H1 (cell line): ENCODE measurements at regions not wholly inside any gene's neighbourhood (a gene's known extent, or its start where the extent isn't known, plus 50 kb on each side); places are given as distances from the start of the nearest gene placed in this dataset.

Source experiments
- CTCF ChIA-PET: fragments of 300-600 bp; sonication (Branson Sonifier 250); formaldehyde crosslinking; loops from one replicate; lab custom pipeline; 2021; ENCODE audit not compliant: partially characterized antibody; lab: Charles Lee
- POLR2A ChIA-PET: fragments of 300-600 bp; sonication (Branson Sonifier 250); formaldehyde crosslinking; loops from one replicate; lab custom pipeline; 2021; ENCODE audit warnings: inconsistent platforms; ENCODE audit not compliant: partially characterized antibody; lab: Charles Lee
- DNase-seq, 2 experiments: peaks; one replicate each; pipeline versions ENCODE4 v3.0.0 to v3.0.0-alpha.2; 2010 to 2022; ENCODE audit warnings: low spot score in 2 of 2, low read depth in 1 of 2, mixed read lengths in 1 of 2
- FAIRE-seq: peaks from 2 replicates; lab custom pipeline; 2011; peaks lifted over from hg19 to GRCh38; lab: Jason Lieb, UNC
- H2AFZ ChIP-seq: 2 replicates; pipeline ENCODE4 v1.8.1; 2012; ENCODE audit warnings: low read length, inconsistent platforms
- H2AK5ac ChIP-seq: 2 replicates; pipeline ENCODE4 v1.6.1; 2013; ENCODE audit warnings: low read depth, low read length
- H2BK120ac ChIP-seq: replicated peaks from 2 replicates; pipeline ENCODE3; 2013; ENCODE audit warnings: low read depth, low read length, inconsistent platforms
- H2BK12ac ChIP-seq: 2 replicates; pipeline ENCODE4 v1.6.1; 2013; ENCODE audit warnings: low read depth, low read length
- H2BK15ac ChIP-seq: 2 replicates; pipeline ENCODE4 v1.6.1; 2013; ENCODE audit warnings: low read length
- H2BK20ac ChIP-seq: 2 replicates; pipeline ENCODE4 v1.6.1; 2013; ENCODE audit warnings: low read length
- H2BK5ac ChIP-seq: 2 replicates; pipeline ENCODE4 v1.6.1; 2013; ENCODE audit warnings: low read depth, low read length
- H3K14ac ChIP-seq: 2 replicates; pipeline ENCODE4 v1.6.1; 2013; ENCODE audit warnings: inconsistent platforms; ENCODE audit not compliant: insufficient read length
- H3K18ac ChIP-seq: 2 replicates; pipeline ENCODE4 v1.6.1; 2013; ENCODE audit warnings: low read length; ENCODE audit errors: extremely low read depth
- H3K23ac ChIP-seq: 2 replicates; pipeline ENCODE4 v1.6.1; 2013; ENCODE audit warnings: inconsistent platforms; ENCODE audit not compliant: insufficient read length
- H3K23me2 ChIP-seq: 2 replicates; pipeline ENCODE4 v1.6.1; 2013; ENCODE audit warnings: low read depth, low read length
- H3K27ac ChIP-seq: 2 replicates; pipeline ENCODE4 v1.6.1; 2011; ENCODE audit warnings: low read depth, low read length, inconsistent platforms
- H3K27me3 ChIP-seq, 4 experiments: replicated peaks in 1 of 4; 1 replicate in 1 of 4; 2 replicates in 3 of 4; pipeline versions ENCODE4 v1.6.1 to v1.8.1; 2011 to 2013; ENCODE audit warnings: low read length in 3 of 4, mild to moderate bottlenecking in 3 of 4, inconsistent platforms in 2 of 4, mixed read lengths in 2 of 4, moderate library complexity in 1 of 4; ENCODE audit not compliant: control insufficient read depth in 3 of 4, insufficient read depth in 3 of 4; ENCODE audit errors: extremely low read depth in 1 of 4
- H3K36me3 ChIP-seq, 4 experiments: 2 replicates each; pipeline versions ENCODE4 v1.6.1 to v1.8.1; 2011 to 2013; ENCODE audit warnings: mild to moderate bottlenecking in 4 of 4, low read length in 3 of 4, moderate library complexity in 2 of 4, control low read depth in 1 of 4, inconsistent platforms in 1 of 4; ENCODE audit not compliant: insufficient read depth in 4 of 4, control insufficient read depth in 2 of 4
- H3K4ac ChIP-seq: replicated peaks from 2 replicates; pipeline ENCODE3; 2013; ENCODE audit warnings: low read length, low read depth, mixed read lengths, inconsistent platforms; ENCODE audit not compliant: insufficient read length
- H3K4me1 ChIP-seq, 4 experiments: replicated peaks in 1 of 4; 1 replicate in 1 of 4; 2 replicates in 3 of 4; pipeline versions ENCODE4 v1.6.1 to v1.8.1; 2011 to 2013; ENCODE audit warnings: low read length in 3 of 4, inconsistent platforms in 2 of 4, mixed read lengths in 1 of 4; ENCODE audit not compliant: insufficient read depth in 4 of 4, control insufficient read depth in 3 of 4
- H3K4me2 ChIP-seq, 2 experiments: 2 replicates each; pipeline versions ENCODE4 v1.6.1 to v1.8.1; 2011 to 2013; ENCODE audit warnings: low read depth in 2 of 2, low read length in 2 of 2, control low read depth in 1 of 2, inconsistent platforms in 1 of 2, mild to moderate bottlenecking in 1 of 2; ENCODE audit not compliant: insufficient read depth in 1 of 2
- H3K4me3 ChIP-seq, 4 experiments: fragments of 200-600, 300-600 bp in 1 of 4; sonication (generic), shearing (Covaris generic), sonication (Bioruptor Twin) in 1 of 4; 2 replicates each; pipeline versions ENCODE4 v1.5.1 to v1.8.1; 2011 to 2016; ENCODE audit warnings: low read length in 4 of 4, low read depth in 3 of 4, control low read depth in 2 of 4, inconsistent platforms in 2 of 4, mild to moderate bottlenecking in 2 of 4, mixed read lengths in 1 of 4, moderate library complexity in 1 of 4; ENCODE audit not compliant: insufficient read depth in 2 of 4; ENCODE audit errors: extremely low read depth in 1 of 4
- H3K56ac ChIP-seq: replicated peaks from 2 replicates; pipeline ENCODE3; 2013; ENCODE audit warnings: low read depth, mild to moderate bottlenecking, mixed read lengths, low read length, inconsistent platforms; ENCODE audit not compliant: insufficient read length
- H3K79me1 ChIP-seq: 2 replicates; pipeline ENCODE4 v1.6.1; 2013; ENCODE audit warnings: low read depth, low read length, control low read depth
- H3K79me2 ChIP-seq, 2 experiments: 2 replicates each; pipeline versions ENCODE4 v1.6.1 to v1.8.1; 2012 to 2013; ENCODE audit warnings: low read length in 2 of 2, mild to moderate bottlenecking in 2 of 2, inconsistent platforms in 1 of 2; ENCODE audit not compliant: insufficient read depth in 2 of 2, control insufficient read depth in 1 of 2
- H3K9ac ChIP-seq, 4 experiments: replicated peaks in 1 of 4; 1 replicate in 1 of 4; 2 replicates in 3 of 4; pipeline versions ENCODE4 v1.6.1 to v1.8.1; 2011 to 2013; ENCODE audit warnings: low read depth in 3 of 4, low read length in 3 of 4, control low read depth in 2 of 4, mild to moderate bottlenecking in 2 of 4, moderate library complexity in 2 of 4, inconsistent platforms in 1 of 4; ENCODE audit errors: extremely low read depth in 1 of 4
- H3K9me3 ChIP-seq, 2 experiments: 2 replicates each; pipeline versions ENCODE4 v1.6.1 to v1.8.1; 2012 to 2013; ENCODE audit warnings: mild to moderate bottlenecking in 2 of 2, moderate library complexity in 2 of 2, control low read depth in 1 of 2, inconsistent platforms in 1 of 2, low read depth in 1 of 2, low read length in 1 of 2, mixed read lengths in 1 of 2; ENCODE audit not compliant: insufficient read depth in 2 of 2
- H4K20me1 ChIP-seq, 2 experiments: replicated peaks in 1 of 2; 2 replicates each; pipeline versions ENCODE3 to v1.8.1; 2011 to 2013; ENCODE audit warnings: inconsistent platforms in 2 of 2, low read length in 2 of 2, mild to moderate bottlenecking in 1 of 2; ENCODE audit not compliant: insufficient read depth in 2 of 2, control insufficient read depth in 1 of 2
- H4K5ac ChIP-seq: 2 replicates; pipeline ENCODE4 v1.6.1; 2013; ENCODE audit warnings: low read length, low read depth, mixed read lengths, inconsistent platforms; ENCODE audit not compliant: insufficient read length
- H4K8ac ChIP-seq: 2 replicates; pipeline ENCODE4 v1.8.0; 2013; ENCODE audit warnings: mild to moderate bottlenecking, moderate library complexity, low read length, inconsistent platforms; ENCODE audit not compliant: insufficient read depth; ENCODE audit errors: extremely low read depth
- H4K91ac ChIP-seq: replicated peaks from 2 replicates; pipeline ENCODE3; 2013; ENCODE audit warnings: low read length, mixed read lengths, inconsistent platforms; ENCODE audit not compliant: insufficient read length
- BCL11A ChIP-seq, 2 experiments: IDR thresholded peaks; one replicate each; pipeline ENCODE4 v1.6.1; 2011; ENCODE audit warnings: low read depth in 2 of 2, low read length in 2 of 2, mild to moderate bottlenecking in 2 of 2
- CHD1 ChIP-seq: IDR thresholded peaks from 2 replicates; pipeline ENCODE4 v1.6.1; 2012; ENCODE audit warnings: low read depth, low read length, improper control_type of control experiment
- CREB1 ChIP-seq: IDR thresholded peaks from 2 replicates; pipeline ENCODE4 v1.6.1; 2012; ENCODE audit warnings: inconsistent platforms
- FOSL1 ChIP-seq: IDR thresholded peaks from 2 replicates; pipeline ENCODE4 v1.6.1; 2011; ENCODE audit warnings: mild to moderate bottlenecking, low read depth, low read length, moderate library complexity; ENCODE audit not compliant: insufficient read depth
- HDAC2 ChIP-seq, 2 experiments: fragments of 300-600 bp in 1 of 2; sonication (generic) in 1 of 2; IDR thresholded peaks; 2 replicates each; pipeline ENCODE4 v1.6.1; 2011 to 2012; ENCODE audit warnings: low read depth in 2 of 2, low read length in 2 of 2, mild to moderate bottlenecking in 2 of 2, moderate library complexity in 2 of 2, borderline replicate concordance in 1 of 2, inconsistent platforms in 1 of 2
- JUND ChIP-seq: IDR thresholded peaks from 2 replicates; pipeline ENCODE4 v1.6.1; 2011; ENCODE audit warnings: mild to moderate bottlenecking, improper control_type of control experiment, low read length
- KDM4A ChIP-seq: IDR thresholded peaks from one replicate; pipeline ENCODE4 v1.7.1; 2012; ENCODE audit warnings: low read depth, mild to moderate bottlenecking, moderate library complexity, low read length, inconsistent platforms; ENCODE audit not compliant: severe bottlenecking
- POU5F1 ChIP-seq: IDR thresholded peaks from 2 replicates; pipeline ENCODE4 v1.6.1; 2011; ENCODE audit warnings: low read depth, mild to moderate bottlenecking, low read length, moderate library complexity
- RAD21 ChIP-seq, 2 experiments: IDR thresholded peaks in 1 of 2; conservative IDR thresholded peaks in 1 of 2; 2 replicates each; pipeline ENCODE4 v1.6.1; 2011; ENCODE audit warnings: low read depth in 2 of 2, low read length in 2 of 2, improper control_type of control experiment in 1 of 2, inconsistent platforms in 1 of 2, mild to moderate bottlenecking in 1 of 2, moderate library complexity in 1 of 2
- RNF2 ChIP-seq: fragments of 200-900, 300-1000 bp; sonication (generic); IDR thresholded peaks from 2 replicates; pipeline ENCODE4 v1.7.1; 2016; ENCODE audit warnings: borderline replicate concordance, low read depth, mild to moderate bottlenecking, antibody characterized with exemption, low read length; ENCODE audit not compliant: poor library complexity, severe bottlenecking; ENCODE audit errors: missing control alignments
- SAP30 ChIP-seq: fragments of 300-600 bp; sonication (generic); IDR thresholded peaks from 2 replicates; pipeline ENCODE4 v1.7.1; 2012; ENCODE audit warnings: low read length, moderate library complexity, mild to moderate bottlenecking, inconsistent platforms; ENCODE audit not compliant: insufficient read depth, insufficient replicate concordance
- USF2 ChIP-seq: IDR thresholded peaks from 2 replicates; pipeline ENCODE4 v1.6.1; 2011; ENCODE audit warnings: low read length, improper control_type of control experiment
- WGBS, 2 experiments: shearing (Covaris generic) in 1 of 2; methylation state at CpG; one replicate each; pipeline versions ENCODE4 v1.1.6 to v1.1.7; 2013 to 2015; ENCODE audit warnings: low lambda C conversion rate in 2 of 2, mixed read lengths in 2 of 2, inconsistent platforms in 1 of 2, low coverage in 1 of 2, missing lambda C conversion rate in 1 of 2; ENCODE audit not compliant: insufficient replicate concordance in 2 of 2, insufficient coverage in 1 of 2, insufficient read length in 1 of 2; ENCODE audit errors: extremely low coverage in 1 of 2, missing lambda C conversion rate in 1 of 2; 5-methylcytosine and 5-hydroxymethylcytosine counted together

GRCh38 chr16:60274431-60275019, 1540.4 kb upstream of the GOT2 start:
- Histone ChIP-seq H3K23ac (no peak overlapping the region), H3K4me2 (no peak overlapping the region), H2BK5ac (no peak overlapping the region), H2AFZ (no peak overlapping the region), H3K27ac (no peak overlapping the region), H3K9me3 (no peaks in the 10 kb centered on the region), H3K79me2 (no peaks in the 10 kb centered on the region), H3K36me3 (no peaks in the 10 kb centered on the region), H3K4me3 (no peak overlapping the region), H3K4ac (no peak overlapping the region), H3K23me2 (no peaks in the 10 kb centered on the region), H2BK12ac (no peak overlapping the region), H4K8ac (no peak overlapping the region), H3K4me1 (0 out of 7 replicates have a peak, but pooled peaks cover 0 to 2% (median 0%) of the 10 kb centered on the region in 4 experiments), H4K91ac (no peak overlapping the region), H2AK5ac (no peak overlapping the region), H3K79me1 (no peaks in the 10 kb centered on the region), H2BK15ac (no peak overlapping the region), H3K18ac (no peak overlapping the region), H3K14ac (no peak overlapping the region), H3K27me3 (no peaks in the 10 kb centered on the region), H3K56ac (no peak overlapping the region), H2BK20ac (no peak overlapping the region), H4K5ac (no peak overlapping the region), H4K20me1 (no peaks in the 10 kb centered on the region), H2BK120ac (no peak overlapping the region), H3K9ac (no peak overlapping the region)
- ChIA-PET CTCF (no interaction called here), POLR2A (no interaction called here)
- 90% methylated on average over 2 of the region's 2 CpGs; no CpG with 5 or more reads in 1 of the 2 experiments for WGBS, 2 experiments
- FAIRE-seq = no peak
- no peak for DNase-seq
- TF ChIP-seq JUND (no peak), HDAC2 (IDR thresholded peaks at IDR 0.05; ENCODE audit: borderline replicate concordance in 1 of 2, low read depth in 2 of 2, low read length in 2 of 2) (no peak), POU5F1 (no peak), BCL11A (IDR thresholded peaks at IDR 0.05; ENCODE audit: low read depth in 2 of 2, low read length in 2 of 2) (no peak), FOSL1 (no peak), RNF2 (no peak), KDM4A (no peak), CHD1 (no peak), RAD21 (IDR thresholded peaks at IDR 0.05 in 1 of 2, conservative IDR thresholded peaks at IDR 0.05 in 1 of 2; ENCODE audit: low read depth in 2 of 2, low read length in 2 of 2) (no peak), CREB1 (no peak), USF2 (no peak), SAP30 (no peak)
